Hepatocyte (in vitro differentiated cells): ENCODE measurements at regions not wholly inside any gene's neighbourhood (a gene's known extent, or its start where the extent isn't known, plus 50 kb on each side); places are given as distances from the start of the nearest gene placed in this dataset. TPM values are rescaled to one million over a fixed set of nuclear protein-coding genes. Genes with fewer than 3 reads are reported as not detected.

Experiments
- small RNA-seq: library from RNA; depleted of rRNA; stranded (forward); fragments of <200 nt; gene quantifications from one replicate; pipeline ENCODE3, GENCODE V24; 2014

Small RNAs in the stretch of these regions (small RNA-seq; reads per million reads assigned to genes)
- not detected for gene AC034244.1
